Immature natural killer cell (primary cell): ENCODE measurements at regions not wholly inside any gene's neighbourhood (a gene's known extent, or its start where the extent isn't known, plus 50 kb on each side); places are given as distances from the start of the nearest gene placed in this dataset.
"Not testable (repeated sequence)": the region's sequence is repeated elsewhere in the genome, so short reads cannot be mapped to it uniquely, and the experiment has no call there.

ENCODE experiments used
- DNase-seq, 3 donors: peaks; one replicate each; pipeline ENCODE4 v3.0.0; 2022; ENCODE audit warnings: mixed read lengths in 1 of 3
- H3K27ac Mint-ChIP-seq, 6 donors: one replicate each; pipeline ENCODE4 v1.8.0; 2020; ENCODE audit warnings: mixed read lengths in 6 of 6, mild to moderate bottlenecking in 5 of 6, inconsistent platforms in 4 of 6, moderate library complexity in 3 of 6
- H3K27me3 Mint-ChIP-seq, 3 donors: one replicate each; pipeline ENCODE4 v1.8.0; 2020 to 2021; ENCODE audit warnings: low read depth in 3 of 3, mild to moderate bottlenecking in 3 of 3, mixed read lengths in 3 of 3, moderate library complexity in 3 of 3, inconsistent platforms in 1 of 3
- H3K36me3 Mint-ChIP-seq, 3 donors: one replicate each; pipeline ENCODE4 v1.8.0; 2020; ENCODE audit warnings: mixed read lengths in 3 of 3, inconsistent platforms in 2 of 3, mild to moderate bottlenecking in 2 of 3
- H3K4me1 Mint-ChIP-seq, 2 donors: one replicate each; pipeline ENCODE4 v1.8.0; 2020; ENCODE audit warnings: inconsistent platforms in 2 of 2, mild to moderate bottlenecking in 2 of 2, mixed read lengths in 2 of 2, moderate library complexity in 1 of 2
- H3K4me3 Mint-ChIP-seq, 5 donors: one replicate each; pipeline ENCODE4 v1.8.0; 2020; ENCODE audit warnings: mild to moderate bottlenecking in 5 of 5, mixed read lengths in 5 of 5, inconsistent platforms in 3 of 5, moderate library complexity in 3 of 5
- H3K9me3 Mint-ChIP-seq, 6 donors: one replicate each; pipeline ENCODE4 v1.8.0; 2020; ENCODE audit warnings: mild to moderate bottlenecking in 6 of 6, mixed read lengths in 6 of 6, inconsistent platforms in 4 of 6, moderate library complexity in 3 of 6

- H3K4me1 Mint-ChIP-seq: no peaks in the 10 kb centered on the region
- H3K9me3 Mint-ChIP-seq: no peaks in the 10 kb centered on the region
- H3K4me3 Mint-ChIP-seq: no peak overlapping the region
- H3K27ac Mint-ChIP-seq: no peak overlapping the region
- H3K27me3 Mint-ChIP-seq: peaks cover 8 to 16% (median 10%) of the 10 kb centered on the region in 3 donors
- no peaks in the 10 kb centered on the region for H3K36me3 Mint-ChIP-seq
- no peak for DNase-seq
Measured at GRCh38 chr2:238773472-238773871, 74.4 kb upstream of the TWIST2 start.

- Mint-ChIP-seq H3K27me3 (peaks cover 8 to 16% (median 9%) of the 10 kb centered on the region in 3 donors), H3K27ac (no peak overlapping the region), H3K9me3 (no peaks in the 10 kb centered on the region), H3K4me3 (no peak overlapping the region), H3K4me1 (no peaks in the 10 kb centered on the region), H3K36me3 (no peaks in the 10 kb centered on the region)
- DNase-seq: no peak
Measured at GRCh38 chr2:238774071-238774470, 73.8 kb upstream of the TWIST2 start.

- H3K9me3 Mint-ChIP-seq: no peaks in the 10 kb centered on the region
- H3K27ac Mint-ChIP-seq: no peak overlapping the region
- DNase-seq: no peak
- H3K36me3 Mint-ChIP-seq: no peaks in the 10 kb centered on the region
- H3K27me3 Mint-ChIP-seq: peaks cover 7 to 13% (median 8%) of the 10 kb centered on the region in 3 donors
- H3K4me1 Mint-ChIP-seq: no peaks in the 10 kb centered on the region
- no peak overlapping the region for H3K4me3 Mint-ChIP-seq
Measured at GRCh38 chr2:238774980-238775509, 72.8 kb upstream of the TWIST2 start.

- Mint-ChIP-seq H3K27me3 (peaks cover 7 to 10% (median 10%) of the 10 kb centered on the region in 3 donors), H3K36me3 (no peaks in the 10 kb centered on the region), H3K4me1 (no peaks in the 10 kb centered on the region), H3K27ac (no peak overlapping the region), H3K4me3 (no peak overlapping the region), H3K9me3 (no peaks in the 10 kb centered on the region)
- no peak for DNase-seq
Measured at GRCh38 chr2:238775591-238775990, 72.3 kb upstream of the TWIST2 start.

GRCh38 chr2:238776003-238776760 lies 71.7 kb upstream of the TWIST2 start:
- no peaks in the 10 kb centered on the region for H3K36me3 Mint-ChIP-seq
- H3K9me3 Mint-ChIP-seq: no peaks in the 10 kb centered on the region
- no peaks in the 10 kb centered on the region for H3K4me1 Mint-ChIP-seq
- no peak overlapping the region for H3K27ac Mint-ChIP-seq
- H3K27me3 Mint-ChIP-seq: peaks cover 7 to 11% (median 10%) of the 10 kb centered on the region in 3 donors
- no peak overlapping the region for H3K4me3 Mint-ChIP-seq
- DNase-seq: no peak

GRCh38 chr2:238776761-238777046 lies 71.2 kb upstream of the TWIST2 start:
- H3K36me3 Mint-ChIP-seq, H3K27me3 Mint-ChIP-seq, H3K27ac Mint-ChIP-seq, H3K4me1 Mint-ChIP-seq, DNase-seq, H3K4me3 Mint-ChIP-seq, H3K9me3 Mint-ChIP-seq: not testable (repeated sequence)

GRCh38 chr2:238777369-238778067 lies 70.4 kb upstream of the TWIST2 start:
- no peaks in the 10 kb centered on the region for H3K4me1 Mint-ChIP-seq
- peaks cover 2 to 9% (median 8%) of the 10 kb centered on the region in 3 donors for H3K27me3 Mint-ChIP-seq
- H3K9me3 Mint-ChIP-seq: no peaks in the 10 kb centered on the region
- no peaks in the 10 kb centered on the region for H3K36me3 Mint-ChIP-seq
- H3K4me3 Mint-ChIP-seq: no peak overlapping the region
- H3K27ac Mint-ChIP-seq: no peak overlapping the region
- DNase-seq: no peak

GRCh38 chr2:238784671-238785527 lies 63.0 kb upstream of the TWIST2 start:
- Mint-ChIP-seq H3K27ac (no peak overlapping the region), H3K36me3 (no peaks in the 10 kb centered on the region), H3K27me3 (peaks cover 2 to 9% (median 8%) of the 10 kb centered on the region in 3 donors), H3K4me1 (no peaks in the 10 kb centered on the region), H3K4me3 (no peak overlapping the region), H3K9me3 (no peaks in the 10 kb centered on the region)
- DNase-seq: peak; percentile 12 to 38 (median 22)

GRCh38 chr2:238785528-238785860 lies 62.4 kb upstream of the TWIST2 start:
- no peaks in the 10 kb centered on the region for H3K4me1 Mint-ChIP-seq
- no peak for DNase-seq
- peaks cover 5 to 9% (median 8%) of the 10 kb centered on the region in 3 donors for H3K27me3 Mint-ChIP-seq
- H3K9me3 Mint-ChIP-seq: no peaks in the 10 kb centered on the region
- H3K27ac Mint-ChIP-seq: no peak overlapping the region
- no peak overlapping the region for H3K4me3 Mint-ChIP-seq
- H3K36me3 Mint-ChIP-seq: no peaks in the 10 kb centered on the region

GRCh38 chr2:238786379-238786778 lies 61.5 kb upstream of the TWIST2 start:
- H3K4me3 Mint-ChIP-seq: no peak overlapping the region
- H3K9me3 Mint-ChIP-seq: no peaks in the 10 kb centered on the region
- DNase-seq: no peak
- H3K27ac Mint-ChIP-seq: no peak overlapping the region
- no peaks in the 10 kb centered on the region for H3K4me1 Mint-ChIP-seq
- H3K27me3 Mint-ChIP-seq: peaks cover 6 to 8% (median 6%) of the 10 kb centered on the region in 3 donors
- H3K36me3 Mint-ChIP-seq: no peaks in the 10 kb centered on the region

GRCh38 chr2:238786792-238787490 lies 60.9 kb upstream of the TWIST2 start:
- no peak for DNase-seq
- H3K36me3 Mint-ChIP-seq: no peaks in the 10 kb centered on the region
- H3K9me3 Mint-ChIP-seq: no peaks in the 10 kb centered on the region
- H3K27ac Mint-ChIP-seq: no peak overlapping the region
- no peaks in the 10 kb centered on the region for H3K4me1 Mint-ChIP-seq
- no peak overlapping the region for H3K4me3 Mint-ChIP-seq
- peaks cover 5 to 6% (median 6%) of the 10 kb centered on the region in 3 donors for H3K27me3 Mint-ChIP-seq

GRCh38 chr2:238787501-238787900 lies 60.4 kb upstream of the TWIST2 start:
- Mint-ChIP-seq H3K9me3 (no peaks in the 10 kb centered on the region), H3K4me1 (no peaks in the 10 kb centered on the region), H3K4me3 (no peak overlapping the region), H3K36me3 (no peaks in the 10 kb centered on the region), H3K27me3 (peaks cover 5 to 6% (median 6%) of the 10 kb centered on the region in 3 donors), H3K27ac (no peak overlapping the region)
- no peak for DNase-seq

- H3K9me3 Mint-ChIP-seq: no peaks in the 10 kb centered on the region
- no peak overlapping the region for H3K27ac Mint-ChIP-seq
- no peak overlapping the region for H3K4me3 Mint-ChIP-seq
- peaks cover 4 to 6% (median 5%) of the 10 kb centered on the region in 3 donors for H3K27me3 Mint-ChIP-seq
- no peak for DNase-seq
- no peaks in the 10 kb centered on the region for H3K4me1 Mint-ChIP-seq
- no peaks in the 10 kb centered on the region for H3K36me3 Mint-ChIP-seq
Measured at GRCh38 chr2:238789317-238789806, 58.5 kb upstream of the TWIST2 start.
